IPS-15b (cell line): ENCODE measurements at regions not wholly inside any gene's neighbourhood (a gene's known extent, or its start where the extent isn't known, plus 50 kb on each side); places are given as distances from the start of the nearest gene placed in this dataset.

Source experiments
- H3K27me3 ChIP-seq: one replicate; pipeline ENCODE4 v1.6.1; 2013; ENCODE audit warnings: low read length; ENCODE audit not compliant: control insufficient read depth, insufficient read depth
- H3K36me3 ChIP-seq: one replicate; pipeline ENCODE4 v1.6.1; 2013; ENCODE audit warnings: low read length; ENCODE audit not compliant: control insufficient read depth, insufficient read depth
- H3K4me1 ChIP-seq: one replicate; pipeline ENCODE4 v1.6.1; 2013; ENCODE audit warnings: mild to moderate bottlenecking, low read length; ENCODE audit not compliant: control insufficient read depth, insufficient read depth
- H3K4me3 ChIP-seq: one replicate; pipeline ENCODE4 v1.5.1; 2013; ENCODE audit warnings: low read depth, low read length
- H3K9ac ChIP-seq: one replicate; pipeline ENCODE4 v1.6.1; 2013; ENCODE audit warnings: low read depth, mild to moderate bottlenecking, low read length
- H3K9me3 ChIP-seq: one replicate; pipeline ENCODE4 v1.6.1; 2013; ENCODE audit warnings: mild to moderate bottlenecking, low read length; ENCODE audit not compliant: control insufficient read depth, insufficient read depth

- no peaks in the 10 kb centered on the region for H3K9me3 ChIP-seq
- H3K27me3 ChIP-seq = no peaks in the 10 kb centered on the region
- H3K36me3 ChIP-seq = no peaks in the 10 kb centered on the region
- H3K4me3 ChIP-seq = no peak overlapping the region
- no peak overlapping the region for H3K9ac ChIP-seq
- H3K4me1 ChIP-seq = no peaks in the 10 kb centered on the region
Measured at GRCh38 chr2:9065901-9066300, 62.4 kb upstream of the MBOAT2 start.

GRCh38 chr2:9063023-9063606, 59.6 kb upstream of the MBOAT2 start:
- H3K4me1 ChIP-seq = no peaks in the 10 kb centered on the region
- no peak overlapping the region for H3K4me3 ChIP-seq
- H3K9ac ChIP-seq = no peak overlapping the region

GRCh38 chr2:9060819-9061218, 57.3 kb upstream of the MBOAT2 start:
- Histone ChIP-seq H3K27me3 (no peaks in the 10 kb centered on the region), H3K36me3 (no peaks in the 10 kb centered on the region), H3K9me3 (no peaks in the 10 kb centered on the region), H3K4me1 (no peaks in the 10 kb centered on the region), H3K4me3 (no peak overlapping the region), H3K9ac (no peak overlapping the region)

More at GRCh38 chr2:9063023-9063606, 59.6 kb upstream of the MBOAT2 start:
- H3K36me3 ChIP-seq = no peaks in the 10 kb centered on the region
- no peaks in the 10 kb centered on the region for H3K9me3 ChIP-seq
- no peaks in the 10 kb centered on the region for H3K27me3 ChIP-seq

GRCh38 chr2:9057939-9058761, 54.7 kb upstream of the MBOAT2 start:
- H3K9ac ChIP-seq = no peak overlapping the region
- H3K27me3 ChIP-seq = no peaks in the 10 kb centered on the region
- H3K36me3 ChIP-seq = no peaks in the 10 kb centered on the region
- H3K4me3 ChIP-seq = no peak overlapping the region
- no peaks in the 10 kb centered on the region for H3K9me3 ChIP-seq
- H3K4me1 ChIP-seq = no peaks in the 10 kb centered on the region

- H3K9ac ChIP-seq = no peak overlapping the region
- H3K36me3 ChIP-seq = no peaks in the 10 kb centered on the region
- no peaks in the 10 kb centered on the region for H3K4me1 ChIP-seq
- H3K27me3 ChIP-seq = no peaks in the 10 kb centered on the region
- H3K9me3 ChIP-seq = no peaks in the 10 kb centered on the region
- H3K4me3 ChIP-seq = no peak overlapping the region
Measured at GRCh38 chr2:9055471-9055870, 52.0 kb upstream of the MBOAT2 start.

- Histone ChIP-seq H3K27me3 (no peaks in the 10 kb centered on the region), H3K9ac (no peak overlapping the region), H3K4me3 (no peak overlapping the region), H3K4me1 (no peaks in the 10 kb centered on the region), H3K36me3 (no peaks in the 10 kb centered on the region), H3K9me3 (no peaks in the 10 kb centered on the region)
Measured at GRCh38 chr2:9053534-9053931, 50.0 kb upstream of the MBOAT2 start.
